GM19324 (cell line): ENCODE measurements at regions not wholly inside any gene's neighbourhood (a gene's known extent, or its start where the extent isn't known, plus 50 kb on each side); places are given as distances from the start of the nearest gene placed in this dataset.
"Not testable (repeated sequence)": the region's sequence is repeated elsewhere in the genome, so short reads cannot be mapped to it uniquely, and the experiment has no call there.

Experiments used
- ATAC-seq: cut with Tn5 transposase; IDR thresholded peaks from one replicate; pipeline ENCODE4 v1.9.1; 2021; ENCODE audit warnings: mild to moderate bottlenecking, moderate library complexity; ENCODE audit not compliant: unreplicated experiment, low FRiP score

DNA sequence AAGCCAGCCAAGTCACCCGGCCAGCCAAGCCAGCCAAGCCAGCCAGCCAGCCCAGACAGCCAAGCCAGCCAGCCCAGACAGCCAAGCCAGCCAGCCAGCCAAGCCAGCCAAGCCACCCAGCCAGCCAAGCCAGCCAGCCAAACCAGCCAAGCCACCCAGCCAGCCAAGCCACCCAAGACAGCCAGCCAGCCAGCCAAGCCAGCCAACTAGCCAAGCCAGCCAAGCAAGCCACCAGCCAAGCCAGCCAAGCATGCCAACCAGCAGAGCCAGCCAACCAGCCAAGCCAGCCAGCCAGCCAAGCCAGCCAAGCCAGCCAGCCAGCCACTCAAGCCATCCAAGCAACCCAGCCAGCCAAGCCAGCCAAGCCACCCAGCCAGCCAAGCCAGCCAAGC, 323.1 kb upstream of the PLGLB2 start:
- ATAC-seq: not testable (repeated sequence)

DNA sequence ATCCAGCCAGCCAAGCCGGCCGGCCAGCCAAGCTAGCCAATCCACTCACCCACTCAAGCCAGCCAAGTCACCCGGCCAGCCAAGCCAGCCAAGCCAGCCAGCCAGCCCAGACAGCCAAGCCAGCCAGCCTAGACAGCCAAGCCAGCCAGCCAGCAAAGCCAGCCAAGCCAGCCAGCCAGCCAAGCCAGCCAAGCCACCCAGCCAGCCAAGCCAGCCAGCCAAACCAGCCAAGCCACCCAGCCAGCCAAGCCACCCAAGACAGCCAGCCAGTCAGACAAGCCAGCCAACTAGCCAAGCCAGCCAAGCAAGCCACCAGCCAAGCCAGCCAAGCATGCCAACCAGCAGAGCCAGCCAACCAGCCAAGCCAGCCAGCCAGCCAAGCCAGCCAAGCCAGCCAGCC, 322.7 kb upstream of the PLGLB2 start:
- not testable (repeated sequence) for ATAC-seq

DNA sequence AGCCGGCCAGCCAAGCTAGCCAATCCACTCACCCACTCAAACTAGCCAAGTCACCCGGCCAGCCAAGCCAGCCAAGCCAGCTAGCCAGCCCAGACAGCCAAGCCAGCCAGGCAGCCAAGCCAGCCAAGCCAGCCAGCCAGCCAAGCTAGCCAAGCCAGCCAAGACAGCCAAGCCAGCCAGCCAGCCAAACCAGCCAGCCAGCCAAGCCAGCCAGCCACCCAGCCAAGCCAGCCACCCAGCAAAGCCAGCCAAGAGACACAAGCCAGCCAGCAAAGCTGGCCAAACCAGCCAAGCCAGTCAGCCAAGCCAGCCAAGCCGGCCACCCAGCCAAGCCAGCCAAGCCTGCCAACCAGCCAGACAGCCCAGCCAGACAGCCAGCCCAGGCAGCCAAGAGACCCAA, 322.2 kb upstream of the PLGLB2 start:
- ATAC-seq: not testable (repeated sequence)

DNA sequence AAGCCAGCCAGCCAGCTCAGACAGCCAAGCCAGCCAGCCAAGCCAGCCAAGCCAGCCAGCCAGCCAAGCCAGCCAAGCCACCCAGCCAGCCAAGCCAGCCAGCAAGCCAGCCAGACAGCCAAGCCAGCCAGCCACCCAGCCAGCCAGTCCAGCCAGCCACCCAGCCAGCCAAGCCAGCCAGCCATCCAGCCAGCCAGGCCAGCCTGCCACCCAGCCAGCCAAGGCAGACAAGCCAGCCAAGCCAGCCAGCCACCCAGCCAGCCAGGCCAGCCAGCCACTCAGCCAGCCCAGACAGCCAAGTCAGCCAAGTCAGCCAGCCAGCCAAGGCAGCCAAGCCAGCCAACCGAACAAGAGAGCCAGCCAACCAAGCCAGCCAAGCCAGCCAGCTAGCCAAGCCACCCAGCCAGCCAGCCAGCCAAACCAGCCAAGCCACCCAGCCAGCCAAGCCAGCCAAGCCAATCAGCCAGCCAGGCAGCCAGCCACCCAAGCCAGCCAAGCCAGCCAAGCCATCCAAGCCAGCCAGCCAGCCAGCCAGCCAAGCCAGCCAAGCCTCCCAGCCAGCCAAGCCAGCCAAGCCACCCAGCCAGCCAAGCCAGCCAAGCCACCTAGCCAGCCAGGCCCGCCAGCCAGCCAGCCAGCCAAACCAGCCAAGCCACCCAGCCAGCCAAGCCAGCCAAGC, 319.3 kb upstream of the PLGLB2 start:
- ATAC-seq: not testable (repeated sequence)

DNA sequence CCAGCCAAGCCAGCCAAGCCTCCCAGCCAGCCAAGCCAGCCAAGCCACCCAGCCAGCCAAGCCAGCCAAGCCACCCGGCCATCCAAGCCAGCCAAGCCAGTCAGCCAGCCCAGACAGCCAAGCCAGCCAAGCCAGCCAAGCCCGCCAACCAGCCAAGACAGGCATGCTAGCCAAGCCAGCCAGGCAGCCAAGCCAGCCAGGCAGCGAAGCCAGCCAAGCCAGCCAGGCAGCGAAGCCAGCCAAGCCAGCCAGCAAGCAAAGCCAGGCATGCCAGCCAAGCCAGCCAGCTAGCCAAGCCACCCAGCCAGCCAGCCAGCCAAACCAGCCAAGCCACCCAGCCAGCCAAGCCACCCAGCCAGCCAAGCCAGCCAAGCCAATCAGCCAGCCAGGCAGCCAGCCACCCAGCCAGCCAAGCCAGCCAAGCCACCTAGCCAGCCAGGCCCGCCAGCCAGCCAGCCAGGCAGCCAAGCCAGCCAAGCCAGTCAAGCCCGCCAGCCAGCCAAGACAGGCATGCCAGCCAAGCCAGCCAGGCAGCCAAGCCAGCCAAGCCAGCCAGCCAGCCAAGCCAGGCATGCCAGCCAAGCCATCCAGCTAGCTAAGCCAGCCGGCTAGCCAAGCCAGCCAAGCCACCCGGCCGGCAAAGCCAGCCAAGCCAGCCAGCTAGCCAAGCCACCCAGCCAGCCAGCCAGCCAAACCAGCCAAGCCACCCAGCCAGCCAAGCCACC, 318.5 kb upstream of the PLGLB2 start:
- not testable (repeated sequence) for ATAC-seq

DNA sequence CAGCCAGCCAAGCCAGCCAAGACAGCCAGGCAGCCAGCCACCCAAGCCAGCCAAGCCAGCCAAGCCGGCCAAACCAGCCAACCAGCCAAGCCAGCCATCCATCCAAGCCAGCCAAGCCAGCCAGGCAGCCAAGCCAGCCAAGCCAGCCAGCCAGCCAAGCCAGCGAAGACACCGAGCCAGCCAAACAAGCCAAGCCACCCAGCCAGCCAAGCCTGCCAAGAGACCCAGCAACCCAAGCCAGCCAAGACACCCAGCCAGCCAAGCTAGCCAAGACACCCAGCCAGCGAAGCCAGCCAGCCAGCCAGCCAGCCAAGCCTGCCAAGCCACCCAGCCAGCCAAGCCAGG, 318.0 kb upstream of the PLGLB2 start:
- not testable (repeated sequence) for ATAC-seq

DNA sequence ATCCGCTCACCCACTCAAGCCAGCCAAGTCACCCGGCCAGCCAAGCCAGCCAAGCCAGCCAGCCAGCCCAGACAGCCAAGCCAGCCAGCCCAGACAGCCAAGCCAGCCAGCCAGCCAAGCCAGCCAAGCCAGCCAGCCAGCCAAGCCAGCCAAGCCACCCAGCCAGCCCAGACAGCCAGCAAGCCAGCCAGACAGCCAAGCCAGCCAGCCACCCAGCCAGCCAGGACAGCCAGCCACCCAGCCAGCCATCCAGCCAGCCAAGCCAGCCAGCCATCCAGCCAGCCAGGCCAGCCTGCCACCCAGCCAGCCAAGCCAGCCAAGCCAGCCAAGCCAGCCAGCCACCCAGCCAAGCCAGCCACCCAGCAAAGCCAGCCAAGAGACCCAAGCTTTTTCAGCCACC, 316.8 kb upstream of the PLGLB2 start:
- not testable (repeated sequence) for ATAC-seq

DNA sequence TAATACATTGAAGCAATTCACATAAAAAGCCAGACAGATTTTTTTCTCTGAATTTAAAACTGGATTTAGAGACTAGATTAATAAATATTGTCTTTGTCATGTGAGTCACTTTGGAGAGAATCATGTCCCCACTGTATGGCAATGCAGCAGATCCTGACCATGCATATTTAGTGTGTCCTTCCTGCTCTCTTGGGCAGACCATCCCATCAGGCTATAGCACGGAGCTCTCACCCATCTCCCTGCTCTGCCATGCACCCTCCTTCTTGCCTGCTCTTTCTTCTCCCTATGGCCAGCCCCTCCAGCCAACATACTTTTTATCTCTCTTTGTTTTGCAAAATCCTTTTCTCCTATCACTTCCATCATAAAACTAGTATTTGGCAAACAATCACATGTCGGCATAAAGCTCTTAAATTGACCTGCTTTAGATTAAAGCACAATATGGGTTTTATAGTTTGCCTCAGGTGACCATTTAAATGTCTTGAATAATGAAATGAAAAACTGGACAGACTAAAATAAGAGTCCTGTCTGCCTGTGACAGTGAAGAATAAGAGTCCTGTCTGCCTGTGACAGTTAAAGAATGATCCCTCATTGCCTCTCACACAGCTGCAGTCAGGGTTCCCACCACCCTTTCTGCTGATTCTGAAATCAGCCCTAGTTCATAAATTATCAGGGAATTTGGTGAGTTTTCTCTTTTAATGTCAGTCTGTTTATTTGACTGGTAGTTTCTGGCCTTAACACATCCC, 315.0 kb upstream of the PLGLB2 start:
- ATAC-seq: not testable (repeated sequence)

DNA sequence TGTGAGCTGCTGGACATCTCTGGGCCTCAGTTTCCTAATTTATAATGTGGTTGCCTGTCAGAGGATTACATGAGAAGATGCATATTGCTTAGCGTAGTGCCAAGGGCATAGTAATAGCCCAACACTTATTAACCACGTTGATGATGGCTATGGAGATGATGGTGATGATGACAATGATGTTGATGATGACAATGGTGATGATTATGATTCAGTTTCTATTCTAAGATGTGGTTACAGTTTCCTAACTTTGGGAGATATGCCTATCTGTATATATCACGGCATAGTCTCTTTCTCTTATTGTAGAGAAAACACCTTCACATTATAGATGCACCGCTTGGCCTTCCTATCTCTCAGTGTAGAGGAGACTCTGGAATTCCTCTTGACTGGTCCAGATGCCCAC, 311.9 kb upstream of the PLGLB2 start:
- not testable (repeated sequence) for ATAC-seq

DNA sequence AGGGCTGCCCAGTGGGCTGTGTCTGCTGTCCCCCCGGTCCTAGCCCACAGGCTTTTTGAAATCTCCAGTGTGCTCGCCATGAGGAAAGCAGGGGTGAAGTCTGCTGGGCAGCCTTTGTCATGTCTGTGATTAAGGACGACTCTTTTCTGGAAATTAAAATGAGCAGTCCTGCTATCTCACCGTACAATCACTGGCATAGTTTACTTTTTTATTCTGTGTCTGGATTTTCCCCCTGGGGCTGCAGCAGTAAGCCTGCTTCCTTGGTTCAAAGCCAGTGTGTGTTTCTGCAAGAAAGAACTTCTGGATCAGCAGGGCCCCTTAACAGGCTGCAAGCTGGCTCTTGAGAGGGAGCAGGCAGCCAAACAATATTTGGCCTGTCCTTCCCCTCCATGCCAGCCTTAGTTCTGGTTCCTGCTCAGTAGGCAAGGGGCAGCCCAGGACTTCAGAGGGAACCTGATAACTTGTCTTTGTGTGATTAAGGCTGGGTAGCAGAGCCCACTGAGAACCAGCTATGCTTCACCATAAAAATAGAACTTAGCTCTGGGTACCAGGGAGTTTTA, 310.1 kb upstream of the PLGLB2 start:
- not testable (repeated sequence) for ATAC-seq

DNA sequence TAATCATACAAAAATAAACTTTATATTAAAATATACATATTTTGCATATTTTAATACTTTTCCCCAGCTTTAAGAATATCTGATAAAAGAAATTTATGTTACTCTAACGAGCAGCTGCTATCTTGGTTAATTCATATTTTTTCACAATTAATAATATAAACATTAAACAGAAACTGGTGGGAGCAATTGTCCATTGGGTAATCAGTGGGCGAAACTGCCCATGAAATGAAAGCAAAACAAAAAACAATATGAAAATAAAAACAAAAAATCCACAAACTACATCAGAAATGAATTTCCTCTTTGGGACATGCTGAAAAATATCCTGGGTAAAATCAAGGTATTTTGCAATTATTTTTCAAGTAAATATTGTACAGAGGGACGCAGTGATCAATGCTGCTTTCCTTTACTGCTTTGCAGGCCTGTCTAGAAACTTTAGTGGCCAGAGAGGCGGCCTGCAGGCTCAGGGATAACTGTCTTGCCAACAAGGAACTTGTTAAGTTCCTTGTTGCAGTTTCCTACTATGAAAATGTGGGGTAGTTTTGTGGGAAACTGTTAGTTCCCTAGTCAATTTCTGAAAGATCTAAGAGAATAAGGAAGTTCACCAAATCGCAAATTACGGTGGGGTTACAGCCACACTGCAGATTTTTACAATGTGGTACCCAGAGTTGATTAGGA, 309.0 kb upstream of the PLGLB2 start:
- ATAC-seq: not testable (repeated sequence)

DNA sequence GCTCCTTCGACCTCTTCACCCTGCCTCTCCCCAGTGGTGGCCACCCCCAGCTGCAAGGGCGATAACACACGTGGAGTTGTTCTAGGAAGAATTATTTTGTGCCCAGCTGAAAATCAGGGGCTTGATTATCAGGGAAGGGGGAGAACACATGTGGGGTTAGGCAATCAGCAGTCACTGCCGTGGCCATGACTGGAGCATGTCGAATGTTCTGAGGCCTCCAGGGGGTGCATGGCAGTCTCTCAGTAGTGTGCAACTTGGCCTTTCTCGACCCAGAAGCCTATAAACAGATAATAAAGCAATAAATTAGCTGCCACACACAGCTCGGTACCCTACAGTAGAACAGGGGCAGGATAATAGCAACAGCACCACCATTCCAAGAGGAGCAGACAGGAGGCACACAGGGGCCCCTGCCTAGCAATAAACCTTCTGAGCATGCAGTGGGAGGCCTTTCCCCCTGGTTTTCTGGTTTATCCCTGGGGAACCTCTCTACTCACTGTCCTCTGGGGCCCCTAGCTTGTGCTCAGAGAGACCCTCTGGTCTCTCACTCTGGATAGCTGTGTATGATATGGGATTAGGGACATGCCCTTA, 308.2 kb upstream of the PLGLB2 start:
- not testable (repeated sequence) for ATAC-seq

DNA sequence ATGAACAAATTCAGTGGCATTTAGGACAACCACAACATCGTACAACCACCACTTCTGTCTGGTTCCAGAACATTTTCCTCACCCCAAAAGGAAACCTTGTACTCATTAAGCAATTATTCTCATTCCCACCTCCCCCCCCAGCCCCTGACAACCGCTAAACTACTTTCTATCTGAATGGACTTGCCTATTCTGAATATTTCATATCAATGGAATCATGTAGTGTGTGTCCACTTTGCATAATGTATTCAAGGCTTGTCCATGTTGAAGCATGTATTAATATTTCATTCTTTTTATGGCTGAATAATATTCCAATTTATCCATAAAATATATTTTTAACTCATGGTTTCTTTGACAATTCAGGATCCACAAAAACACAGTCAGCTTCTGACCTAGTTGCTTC, 307.2 kb upstream of the PLGLB2 start:
- not testable (repeated sequence) for ATAC-seq

DNA sequence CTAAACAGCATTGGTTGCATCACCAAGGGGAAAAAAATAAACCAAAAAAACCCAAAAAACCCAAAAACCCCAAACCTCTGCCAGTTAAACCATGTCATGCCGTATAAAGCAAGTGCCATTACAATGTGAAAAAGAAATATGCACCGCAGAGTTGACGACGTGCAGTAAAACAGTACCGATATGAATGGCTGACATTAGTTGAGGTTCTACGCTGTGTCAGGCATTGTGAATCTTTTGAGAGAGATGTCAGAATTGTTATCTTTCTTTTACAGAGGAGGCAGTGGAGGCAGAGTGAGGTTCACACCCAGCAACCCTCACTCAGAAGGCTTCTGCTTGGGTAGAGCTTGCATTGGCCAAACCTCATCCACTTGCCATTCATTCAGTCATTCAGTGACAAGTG, 306.5 kb upstream of the PLGLB2 start:
- not testable (repeated sequence) for ATAC-seq

DNA sequence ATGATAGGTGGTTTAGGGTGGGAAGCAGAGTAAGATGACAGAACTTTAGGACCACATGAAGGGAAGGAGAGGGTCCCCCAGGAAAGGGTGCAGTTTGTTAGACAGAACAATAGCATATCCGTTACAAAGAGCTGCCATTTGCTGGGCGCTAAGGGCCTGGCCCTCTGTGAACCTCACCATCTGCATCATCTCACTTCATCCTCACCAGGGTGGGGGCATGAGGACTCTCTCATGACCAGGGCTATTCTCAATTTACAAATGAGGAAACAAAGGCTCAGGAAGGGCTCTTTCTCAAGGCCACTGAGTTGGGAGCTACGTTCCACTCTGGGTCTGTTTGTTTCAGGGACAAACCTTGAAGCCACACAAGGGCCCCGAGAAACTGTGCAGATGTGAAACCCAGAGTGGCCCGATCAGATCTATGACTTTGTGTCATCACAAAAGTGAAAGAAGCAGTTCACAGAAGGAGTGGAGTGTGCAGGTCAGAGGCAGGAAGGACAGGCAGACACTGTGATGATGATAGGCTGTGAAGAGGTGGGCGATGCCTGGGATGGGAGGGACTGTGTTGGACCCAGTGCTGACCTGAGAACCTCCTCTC, 304.8 kb upstream of the PLGLB2 start:
- peak; percentile 84 for ATAC-seq

DNA sequence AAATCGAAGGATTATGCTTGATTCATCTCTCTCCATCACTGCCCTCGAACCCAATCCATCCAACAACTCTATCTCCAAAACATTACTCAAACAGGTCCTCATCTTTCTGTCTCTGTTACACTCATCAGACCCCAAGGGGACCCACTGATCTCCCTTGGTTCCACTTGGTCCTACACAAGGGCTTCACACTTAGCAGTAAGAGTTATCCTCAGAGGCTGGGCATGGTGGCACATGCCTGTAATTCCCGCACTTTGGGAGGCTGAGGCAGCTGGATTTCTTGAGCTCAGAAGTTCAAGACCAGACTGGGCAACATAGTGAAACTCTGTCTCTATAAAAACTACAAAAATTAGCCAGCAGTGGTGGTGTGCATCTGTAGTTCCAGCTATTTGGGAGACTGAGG, 302.9 kb upstream of the PLGLB2 start:
- not testable (repeated sequence) for ATAC-seq

DNA sequence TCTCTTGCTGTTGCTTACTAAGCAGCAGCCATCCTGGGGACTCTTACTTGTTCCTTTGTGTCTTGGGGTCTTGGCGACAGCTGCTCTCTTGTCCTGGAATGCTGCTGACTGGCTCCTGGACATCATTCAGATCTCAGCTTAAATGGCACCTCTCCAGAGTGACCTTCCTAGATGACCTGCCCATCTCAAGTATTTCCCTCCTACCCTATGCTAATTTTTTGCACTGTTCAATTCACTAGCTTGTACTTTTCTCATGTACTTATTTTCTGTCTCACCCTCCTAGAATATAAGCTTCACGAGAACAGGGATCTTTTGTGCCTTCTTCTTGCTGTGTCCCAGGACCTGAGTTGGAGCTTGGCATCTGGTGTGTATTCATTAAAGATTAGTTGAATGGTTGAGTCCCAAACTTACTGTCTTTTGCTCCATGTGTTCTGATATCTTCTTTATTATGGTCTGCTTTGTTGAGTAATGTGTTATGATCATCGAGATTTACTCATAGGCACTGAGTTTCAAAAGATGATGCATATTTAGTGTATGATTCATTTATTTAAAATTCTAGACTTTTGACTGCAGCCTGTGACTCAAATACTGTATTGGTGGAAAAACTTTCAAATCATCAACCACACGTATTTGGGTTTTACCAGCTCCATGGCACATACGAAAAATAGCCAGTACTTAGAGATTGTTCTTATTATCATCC, 302.1 kb upstream of the PLGLB2 start:
- not testable (repeated sequence) for ATAC-seq

DNA sequence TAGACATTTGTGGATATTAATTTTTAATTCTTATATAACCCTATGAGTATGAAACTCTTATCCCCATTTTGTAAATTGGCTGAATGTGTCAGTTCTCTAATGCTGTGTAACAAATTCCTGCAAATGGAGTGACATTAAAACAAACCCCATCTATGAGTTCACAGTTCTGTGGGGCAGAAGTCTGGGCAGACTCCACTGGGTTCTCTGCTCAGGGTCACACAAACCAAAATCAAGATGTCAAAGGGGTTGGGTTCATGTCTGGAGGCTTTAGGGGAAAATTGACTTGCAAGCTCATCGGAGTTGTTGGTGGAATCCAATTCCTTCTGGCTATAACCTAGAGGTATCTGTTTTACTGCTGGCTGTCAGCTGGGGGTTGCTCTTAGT, 301.6 kb upstream of the PLGLB2 start:
- ATAC-seq: not testable (repeated sequence)

DNA sequence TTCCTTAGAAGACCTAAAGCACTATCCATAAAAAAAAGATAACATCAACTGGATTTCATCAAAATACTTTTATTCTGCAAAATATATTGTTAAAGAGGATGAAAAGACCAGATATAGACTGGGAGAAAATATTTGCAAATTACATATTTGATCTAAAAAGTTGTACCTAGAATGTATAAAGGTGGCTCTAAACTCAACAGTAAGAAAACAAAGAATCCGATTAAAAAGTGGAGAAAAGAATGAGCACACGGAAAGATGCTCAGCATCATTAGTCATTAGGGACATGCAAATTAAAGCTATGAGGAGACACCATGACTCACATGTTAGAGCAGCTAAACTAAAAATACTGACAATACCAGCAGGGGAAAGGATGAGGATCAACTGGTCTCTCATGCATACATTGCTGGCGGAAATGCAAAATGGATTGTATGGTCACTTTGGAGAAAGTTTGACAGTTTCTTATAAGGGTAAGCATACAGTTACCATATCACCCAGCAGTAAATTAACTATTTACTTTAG, 298.4 kb upstream of the PLGLB2 start:
- ATAC-seq: not testable (repeated sequence)
